T-helper 2 cell treated with Interferon-gamma antibody and Interleukin-4, amounts not matched to agents 5 μg/mL and 100 μg/mL, for 36 hours (primary cell): ENCODE measurements at regions not wholly inside any gene's neighbourhood (a gene's known extent, or its start where the extent isn't known, plus 50 kb on each side); places are given as distances from the start of the nearest gene placed in this dataset.

Experiments used
- DNase-seq: peaks from one replicate; pipeline ENCODE4 v3.0.0; 2021; ENCODE audit warnings: low spot score
- H3K27ac Mint-ChIP-seq: one replicate; pipeline ENCODE4 v1.8.0; 2021; ENCODE audit warnings: mild to moderate bottlenecking, mixed read lengths
- H3K27me3 Mint-ChIP-seq: one replicate; pipeline ENCODE4 v1.8.0; 2021; ENCODE audit warnings: low read depth, mixed read lengths
- H3K36me3 Mint-ChIP-seq: one replicate; pipeline ENCODE4 v1.8.0; 2021; ENCODE audit warnings: low read depth, mixed read lengths
- H3K4me1 Mint-ChIP-seq: one replicate; pipeline ENCODE4 v1.8.0; 2021; ENCODE audit warnings: low read depth, mixed read lengths
- H3K4me3 Mint-ChIP-seq: one replicate; pipeline ENCODE4 v1.8.0; 2022; ENCODE audit warnings: mild to moderate bottlenecking, moderate library complexity, mixed read lengths
- H3K9me3 Mint-ChIP-seq: one replicate; pipeline ENCODE4 v1.8.0; 2021; ENCODE audit warnings: mixed read lengths

GRCh38 chr13:103161476-103161875 lies 95.3 kb upstream of the SLC10A2 start:
- no peaks in the 10 kb centered on the region for H3K4me1 Mint-ChIP-seq
- H3K9me3 Mint-ChIP-seq = peaks cover 4% of the 10 kb centered on the region
- H3K36me3 Mint-ChIP-seq = no peaks in the 10 kb centered on the region
- no peaks in the 10 kb centered on the region for H3K27me3 Mint-ChIP-seq
- H3K27ac Mint-ChIP-seq = no peak overlapping the region
- no peak overlapping the region for H3K4me3 Mint-ChIP-seq
- no peak for DNase-seq

- Mint-ChIP-seq H3K4me3 (no peak overlapping the region), H3K9me3 (no peaks in the 10 kb centered on the region), H3K27ac (no peak overlapping the region), H3K27me3 (no peaks in the 10 kb centered on the region), H3K4me1 (no peaks in the 10 kb centered on the region), H3K36me3 (no peaks in the 10 kb centered on the region)
- no peak for DNase-seq
Observed at GRCh38 chr13:103157434-103158145, 91.4 kb upstream of the SLC10A2 start.

- no peaks in the 10 kb centered on the region for H3K9me3 Mint-ChIP-seq
- no peak overlapping the region for H3K27ac Mint-ChIP-seq
- H3K4me1 Mint-ChIP-seq = no peaks in the 10 kb centered on the region
- no peak overlapping the region for H3K4me3 Mint-ChIP-seq
- no peaks in the 10 kb centered on the region for H3K36me3 Mint-ChIP-seq
- DNase-seq = no peak
- no peaks in the 10 kb centered on the region for H3K27me3 Mint-ChIP-seq
Observed at GRCh38 chr13:103157016-103157415, 90.8 kb upstream of the SLC10A2 start.

DNA sequence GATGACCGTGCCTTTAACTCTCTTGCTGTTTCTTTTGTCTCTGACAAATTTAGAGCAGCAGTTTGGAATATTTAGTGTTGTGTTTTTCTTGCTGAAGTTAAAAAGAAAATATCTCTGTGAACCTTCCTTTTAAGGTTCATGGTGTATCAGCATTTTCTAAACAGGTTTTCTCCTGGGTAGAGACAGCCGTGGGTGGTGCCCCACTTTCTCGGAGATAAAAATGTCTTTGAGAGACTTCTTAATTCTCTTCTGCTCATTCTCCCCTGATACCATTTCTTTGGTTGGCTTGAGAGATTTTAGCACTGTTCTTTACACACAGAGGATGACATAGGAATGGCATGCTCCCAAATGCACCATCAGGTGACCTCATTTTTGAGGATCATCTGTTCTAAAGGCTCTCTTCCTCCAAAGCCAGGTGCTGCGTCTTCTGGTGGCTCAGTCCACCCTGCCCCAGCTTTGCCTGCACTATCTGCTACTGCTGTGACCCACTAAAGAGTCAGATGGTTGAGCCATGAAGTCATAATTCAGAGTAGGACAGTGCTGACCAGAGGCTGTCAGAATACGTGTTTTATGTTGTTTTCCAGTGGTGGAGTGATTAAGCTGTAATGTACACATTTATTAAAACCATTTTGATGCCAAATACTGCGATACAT lies 90.3 kb upstream of the SLC10A2 start:
- Mint-ChIP-seq H3K27me3 (no peaks in the 10 kb centered on the region), H3K27ac (no peak overlapping the region), H3K36me3 (no peaks in the 10 kb centered on the region), H3K4me1 (no peaks in the 10 kb centered on the region), H3K9me3 (no peaks in the 10 kb centered on the region), H3K4me3 (no peak overlapping the region)
- DNase-seq = no peak

DNA sequence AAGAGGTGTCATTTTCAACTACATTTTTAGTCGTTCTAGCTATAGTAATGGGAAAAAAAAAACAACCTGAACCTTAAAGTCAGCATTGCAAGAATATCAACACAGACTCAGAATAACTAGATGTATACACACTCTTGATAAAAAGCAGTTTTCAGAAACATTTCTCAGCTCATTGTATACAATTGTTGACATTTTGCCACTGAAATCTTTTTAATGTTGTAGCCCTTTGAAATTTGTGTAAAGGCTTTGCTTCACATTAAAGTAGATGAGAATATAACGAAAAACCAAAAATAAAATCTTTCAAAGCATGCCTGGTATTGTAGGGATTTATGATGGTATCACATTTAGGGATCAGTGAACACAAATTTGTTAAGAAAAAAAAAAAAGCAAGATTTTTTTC lies 87.2 kb upstream of the SLC10A2 start:
- Mint-ChIP-seq H3K36me3 (no peaks in the 10 kb centered on the region), H3K27me3 (no peaks in the 10 kb centered on the region), H3K4me1 (no peaks in the 10 kb centered on the region), H3K9me3 (no peaks in the 10 kb centered on the region), H3K4me3 (no peak overlapping the region), H3K27ac (no peak overlapping the region)
- DNase-seq = no peak

GRCh38 chr13:103147961-103148360 lies 81.7 kb upstream of the SLC10A2 start:
- Mint-ChIP-seq H3K9me3 (no peaks in the 10 kb centered on the region), H3K4me1 (no peaks in the 10 kb centered on the region), H3K36me3 (no peaks in the 10 kb centered on the region), H3K27ac (no peak overlapping the region), H3K27me3 (no peaks in the 10 kb centered on the region), H3K4me3 (no peak overlapping the region)
- no peak for DNase-seq

- Mint-ChIP-seq H3K4me1 (no peaks in the 10 kb centered on the region), H3K4me3 (no peak overlapping the region), H3K9me3 (no peaks in the 10 kb centered on the region), H3K27me3 (no peaks in the 10 kb centered on the region), H3K36me3 (no peaks in the 10 kb centered on the region), H3K27ac (no peak overlapping the region)
- DNase-seq = no peak
Observed at GRCh38 chr13:103145442-103145841, 79.2 kb upstream of the SLC10A2 start.

DNA sequence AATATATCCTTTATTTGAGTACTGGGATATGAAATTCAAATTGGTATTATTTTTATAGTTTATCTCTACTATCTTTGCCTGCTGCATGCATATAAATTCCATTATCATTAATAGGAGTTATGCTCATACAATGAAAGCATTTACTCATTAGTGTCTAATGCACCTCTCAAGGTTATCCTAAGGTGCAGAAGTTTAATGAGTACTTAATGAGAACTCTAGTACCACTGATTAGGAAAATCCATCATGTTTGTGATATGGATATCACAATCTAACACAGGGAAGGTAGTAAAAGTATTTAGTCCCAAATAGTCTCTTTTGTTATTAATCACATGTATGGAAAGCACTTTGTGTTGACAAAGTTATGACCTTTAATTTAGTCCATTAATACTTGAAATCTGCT lies 77.2 kb upstream of the SLC10A2 start:
- Mint-ChIP-seq H3K27ac (no peak overlapping the region), H3K36me3 (no peaks in the 10 kb centered on the region), H3K4me3 (no peak overlapping the region), H3K4me1 (no peaks in the 10 kb centered on the region), H3K9me3 (no peaks in the 10 kb centered on the region), H3K27me3 (no peaks in the 10 kb centered on the region)
- no peak for DNase-seq

- no peaks in the 10 kb centered on the region for H3K4me1 Mint-ChIP-seq
- no peak for DNase-seq
- no peaks in the 10 kb centered on the region for H3K36me3 Mint-ChIP-seq
Observed at GRCh38 chr13:103142151-103142550, 75.9 kb upstream of the SLC10A2 start.

DNA sequence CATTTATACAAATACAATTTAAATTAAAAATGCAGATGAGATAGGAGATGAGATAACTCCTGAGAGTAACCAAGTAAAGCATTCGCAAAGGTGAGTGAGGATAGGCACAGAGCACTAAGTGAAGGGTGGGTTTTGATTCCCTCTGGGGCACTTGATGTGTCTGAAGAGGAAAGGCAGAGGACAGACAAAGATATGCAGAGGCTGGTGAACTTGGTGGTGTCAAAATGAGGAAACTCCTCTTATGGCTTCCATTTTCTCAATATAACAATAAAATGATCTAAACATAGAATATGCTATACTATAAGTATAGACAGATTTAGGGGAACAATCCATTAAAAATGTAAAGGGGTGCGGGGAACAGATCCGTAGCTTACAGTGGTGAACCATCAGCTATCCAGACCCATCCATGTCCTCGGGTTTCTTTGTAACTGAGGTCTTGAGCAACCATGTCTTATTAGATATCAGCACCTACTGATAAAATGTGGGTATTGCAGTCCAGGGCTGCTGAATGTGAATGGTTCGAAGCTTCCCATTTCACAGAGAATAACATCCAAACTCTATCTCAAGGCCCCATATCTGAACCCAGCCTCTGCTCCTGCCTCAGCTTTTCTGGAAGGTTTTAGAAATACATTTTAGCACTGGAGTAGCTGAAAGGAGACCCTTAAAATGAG lies 73.9 kb upstream of the SLC10A2 start:
- Mint-ChIP-seq H3K27me3 (no peaks in the 10 kb centered on the region), H3K4me3 (no peak overlapping the region), H3K27ac (no peak overlapping the region), H3K36me3 (no peaks in the 10 kb centered on the region), H3K4me1 (no peaks in the 10 kb centered on the region), H3K9me3 (no peaks in the 10 kb centered on the region)
- no peak for DNase-seq

More at GRCh38 chr13:103142151-103142550, 75.9 kb upstream of the SLC10A2 start:
- no peak overlapping the region for H3K27ac Mint-ChIP-seq
- no peak overlapping the region for H3K4me3 Mint-ChIP-seq
- H3K27me3 Mint-ChIP-seq = no peaks in the 10 kb centered on the region
- H3K9me3 Mint-ChIP-seq = no peaks in the 10 kb centered on the region

GRCh38 chr13:103134271-103134670 lies 68.1 kb upstream of the SLC10A2 start:
- Mint-ChIP-seq H3K36me3 (no peaks in the 10 kb centered on the region), H3K4me3 (no peak overlapping the region), H3K27ac (no peak overlapping the region), H3K9me3 (no peaks in the 10 kb centered on the region), H3K4me1 (no peaks in the 10 kb centered on the region), H3K27me3 (no peaks in the 10 kb centered on the region)
- DNase-seq = no peak

DNA sequence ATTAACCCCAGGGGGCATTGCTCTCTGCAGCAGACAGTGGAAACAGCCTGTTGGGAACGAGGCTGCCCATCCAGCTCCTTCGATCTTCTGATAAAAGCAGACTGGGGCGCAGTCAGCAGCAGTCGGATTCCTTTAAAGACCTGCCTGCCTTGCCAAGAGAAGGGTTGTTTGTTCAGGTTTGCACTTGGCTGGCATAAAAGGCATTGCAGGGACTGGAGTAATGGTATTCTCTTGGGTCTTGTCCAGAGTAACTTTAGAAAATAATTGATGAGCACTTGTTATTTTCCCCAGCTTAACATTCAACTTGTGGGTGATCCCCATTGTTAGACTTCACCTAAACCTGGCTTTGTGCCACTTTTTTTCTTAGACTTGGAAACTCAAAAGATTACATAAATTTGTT lies 67.3 kb upstream of the SLC10A2 start:
- H3K4me1 Mint-ChIP-seq = no peaks in the 10 kb centered on the region
- H3K9me3 Mint-ChIP-seq = no peaks in the 10 kb centered on the region
- no peak overlapping the region for H3K27ac Mint-ChIP-seq
- H3K4me3 Mint-ChIP-seq = no peak overlapping the region
- no peaks in the 10 kb centered on the region for H3K36me3 Mint-ChIP-seq
- DNase-seq = no peak
- H3K27me3 Mint-ChIP-seq = no peaks in the 10 kb centered on the region

DNA sequence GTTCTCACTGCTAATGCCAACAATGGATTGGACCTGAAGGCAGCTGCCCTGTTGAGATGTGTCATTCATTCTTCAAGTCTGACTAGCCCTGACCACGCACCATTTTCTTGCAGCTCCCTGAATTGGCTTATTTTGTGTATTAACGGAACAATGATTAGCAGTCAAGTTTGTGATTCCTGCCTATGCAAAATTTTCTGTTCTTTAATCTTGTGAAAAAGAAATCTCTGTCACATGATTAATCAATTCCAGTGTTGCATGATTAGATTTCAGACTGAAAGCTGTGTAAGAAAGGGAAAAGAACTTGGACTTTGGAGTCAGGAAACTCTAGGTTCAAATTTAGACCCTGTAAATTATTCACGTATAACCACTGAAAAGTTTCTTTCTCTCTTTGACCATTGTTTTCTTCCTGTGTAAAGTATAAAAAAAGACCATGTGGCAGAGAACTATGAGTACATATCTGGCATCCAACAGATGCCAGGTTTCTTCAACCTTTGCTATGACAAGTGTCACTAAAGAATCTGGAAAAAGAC lies 64.5 kb upstream of the SLC10A2 start:
- no peaks in the 10 kb centered on the region for H3K36me3 Mint-ChIP-seq
- H3K27me3 Mint-ChIP-seq = no peaks in the 10 kb centered on the region
- no peaks in the 10 kb centered on the region for H3K9me3 Mint-ChIP-seq
- H3K4me3 Mint-ChIP-seq = no peak overlapping the region
- DNase-seq = no peak
- H3K4me1 Mint-ChIP-seq = no peaks in the 10 kb centered on the region
- H3K27ac Mint-ChIP-seq = no peak overlapping the region

DNA sequence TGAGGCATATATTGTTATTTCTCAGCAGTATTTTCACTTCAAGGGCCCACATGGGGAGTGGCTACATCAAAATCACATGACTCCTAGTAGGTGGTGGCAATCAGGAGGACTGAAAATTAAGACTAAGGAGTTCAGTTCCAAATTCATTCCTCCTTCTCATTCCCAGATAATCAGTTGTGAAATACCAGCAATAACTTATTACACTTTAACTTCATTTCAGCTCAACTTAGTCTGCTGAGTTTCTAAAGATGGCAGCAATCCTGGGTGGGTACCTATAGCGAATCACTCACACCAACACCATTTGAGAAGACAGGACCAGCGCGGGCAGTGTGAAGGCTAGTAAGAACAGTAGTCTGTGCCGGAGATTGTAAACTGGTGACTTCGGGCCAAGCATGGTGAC lies 63.9 kb upstream of the SLC10A2 start:
- Mint-ChIP-seq H3K27me3 (no peaks in the 10 kb centered on the region), H3K36me3 (no peaks in the 10 kb centered on the region), H3K9me3 (no peaks in the 10 kb centered on the region), H3K4me1 (no peaks in the 10 kb centered on the region), H3K4me3 (no peak overlapping the region), H3K27ac (no peak overlapping the region)
- no peak for DNase-seq
